Neuronal stem cell (in vitro differentiated cells): ENCODE measurements at regions not wholly inside any gene's neighbourhood (a gene's known extent, or its start where the extent isn't known, plus 50 kb on each side); places are given as distances from the start of the nearest gene placed in this dataset.

Experiments
- DNase-seq: peaks from one replicate; pipeline ENCODE4 v3.0.0-alpha.2; 2013; ENCODE audit warnings: low spot score
- H2AFZ ChIP-seq: one replicate; pipeline ENCODE4 v1.6.1; 2013; ENCODE audit warnings: mild to moderate bottlenecking, low read length, inconsistent platforms
- H2AK5ac ChIP-seq: 2 replicates; pipeline ENCODE4 v1.6.1; 2013; ENCODE audit warnings: low read depth, mild to moderate bottlenecking, inconsistent platforms, low read length, moderate library complexity, mixed read lengths
- H2BK120ac ChIP-seq: 2 replicates; pipeline ENCODE4 v1.6.1; 2013; ENCODE audit warnings: low read depth, mild to moderate bottlenecking, inconsistent platforms, low read length, moderate library complexity, mixed read lengths
- H2BK12ac ChIP-seq: one replicate; pipeline ENCODE4 v1.6.1; 2013; ENCODE audit warnings: low read length, inconsistent platforms
- H2BK15ac ChIP-seq: 2 replicates; pipeline ENCODE4 v1.6.1; 2013; ENCODE audit warnings: mild to moderate bottlenecking, low read length, inconsistent platforms, mixed read lengths
- H2BK5ac ChIP-seq: one replicate; pipeline ENCODE4 v1.6.1; 2013; ENCODE audit warnings: inconsistent platforms, mild to moderate bottlenecking, low read length, moderate library complexity
- H3K14ac ChIP-seq: one replicate; pipeline ENCODE4 v1.6.1; 2013; ENCODE audit warnings: low read length, inconsistent platforms
- H3K18ac ChIP-seq: 2 replicates; pipeline ENCODE4 v1.6.1; 2013; ENCODE audit warnings: low read length, inconsistent platforms
- H3K23ac ChIP-seq: 2 replicates; pipeline ENCODE4 v1.6.1; 2013; ENCODE audit warnings: low read depth, mild to moderate bottlenecking, mixed read lengths, low read length, inconsistent platforms; ENCODE audit not compliant: poor library complexity
- H3K27ac ChIP-seq: replicated peaks from 3 replicates; pipeline ENCODE4 v1.5.1; 2013; ENCODE audit warnings: low read length, inconsistent platforms
- H3K27me3 ChIP-seq, 3 experiments: 2 replicates each; pipeline ENCODE4 v1.6.1; 2013; ENCODE audit warnings: low read length in 3 of 3, mild to moderate bottlenecking in 2 of 3, inconsistent platforms in 1 of 3, low read depth in 1 of 3, mixed read lengths in 1 of 3, moderate library complexity in 1 of 3; ENCODE audit not compliant: control insufficient read depth in 3 of 3, insufficient read depth in 3 of 3
- H3K36me3 ChIP-seq, 2 donors: replicated peaks in 1 of 2; 2 replicates each; pipeline ENCODE4 v1.6.1; 2013; ENCODE audit warnings: low read length in 2 of 2; ENCODE audit not compliant: control insufficient read depth in 2 of 2, insufficient read depth in 2 of 2
- H3K4ac ChIP-seq: 2 replicates; pipeline ENCODE4 v1.6.1; 2013; ENCODE audit warnings: inconsistent platforms, mild to moderate bottlenecking, low read length, moderate library complexity
- H3K4me1 ChIP-seq, 2 donors: 1 replicate in 1 of 2; 2 replicates in 1 of 2; pipeline ENCODE4 v1.6.1; 2013; ENCODE audit warnings: low read length in 2 of 2, low read depth in 1 of 2; ENCODE audit not compliant: control insufficient read depth in 2 of 2, insufficient read depth in 1 of 2
- H3K4me2 ChIP-seq: one replicate; pipeline ENCODE4 v1.6.1; 2013; ENCODE audit warnings: mild to moderate bottlenecking, low read length, inconsistent platforms; ENCODE audit not compliant: insufficient read depth, poor library complexity, severe bottlenecking
- H3K4me3 ChIP-seq, 2 donors: 2 replicates each; pipeline ENCODE4 v1.5.1; 2013; ENCODE audit warnings: low read length in 2 of 2, mild to moderate bottlenecking in 2 of 2, inconsistent platforms in 1 of 2, moderate library complexity in 1 of 2
- H3K79me1 ChIP-seq: one replicate; pipeline ENCODE4 v1.6.1; 2013; ENCODE audit warnings: low read depth, mild to moderate bottlenecking, inconsistent platforms, low read length, moderate library complexity
- H3K9ac ChIP-seq: one replicate; pipeline ENCODE4 v1.6.1; 2013; ENCODE audit warnings: mild to moderate bottlenecking, low read depth, low read length, inconsistent platforms; ENCODE audit not compliant: poor library complexity
- H3K9me3 ChIP-seq, 2 donors: replicated peaks in 1 of 2; 2 replicates each; pipeline versions ENCODE3 to v1.6.1; 2013; ENCODE audit warnings: low read length in 2 of 2, mild to moderate bottlenecking in 2 of 2, inconsistent platforms in 1 of 2, low read depth in 1 of 2, mixed read lengths in 1 of 2, moderate library complexity in 1 of 2; ENCODE audit not compliant: control insufficient read depth in 2 of 2, insufficient read depth in 1 of 2
- H4K8ac ChIP-seq: one replicate; pipeline ENCODE4 v1.6.1; 2013; ENCODE audit warnings: low read depth, mild to moderate bottlenecking, inconsistent platforms, low read length, moderate library complexity
- H4K91ac ChIP-seq: one replicate; pipeline ENCODE4 v1.6.1; 2013; ENCODE audit warnings: low read length, low read depth, mild to moderate bottlenecking, inconsistent platforms; ENCODE audit not compliant: poor library complexity
- WGBS, 2 donors: extraction: QIAGEN DNeasy Blood & Tissue Kit; methylation state at CpG; one replicate each; pipeline ENCODE4 v1.1.7; 2013; ENCODE audit warnings: missing lambda C conversion rate in 2 of 2, mixed read lengths in 1 of 2; ENCODE audit not compliant: insufficient read length in 2 of 2, insufficient replicate concordance in 1 of 2; ENCODE audit errors: extremely low coverage in 2 of 2; 5-methylcytosine and 5-hydroxymethylcytosine counted together

DNA sequence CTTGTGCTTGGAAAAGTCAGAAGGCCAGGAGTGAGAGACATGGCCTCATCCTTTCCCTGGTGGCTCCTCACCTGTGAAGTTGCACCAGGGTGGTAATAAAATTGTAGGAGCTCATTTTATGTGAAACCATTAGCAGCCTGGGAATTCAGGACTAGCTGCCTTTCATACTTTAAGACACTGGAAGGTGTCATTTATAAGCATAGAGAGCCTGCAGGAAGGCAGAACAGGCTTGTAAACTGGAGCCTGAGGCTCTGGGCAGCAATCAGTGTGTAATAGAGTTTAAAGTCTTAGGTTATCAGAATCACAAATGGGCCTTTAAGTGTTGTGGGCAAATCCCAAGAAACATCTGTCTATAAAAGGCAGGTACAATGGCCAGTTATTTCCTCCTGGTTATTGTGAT lies 127.2 kb downstream of the TM9SF2 start:
- no peak overlapping the region for H2AFZ ChIP-seq
- peaks cover 3 to 8% of the 10 kb centered on the region in 2 donors for H3K9me3 ChIP-seq
- no peak overlapping the region for H3K4me2 ChIP-seq
- no peak overlapping the region for H3K4me3 ChIP-seq
- no peak overlapping the region for H3K27ac ChIP-seq
- H3K27me3 ChIP-seq: no peaks in the 10 kb centered on the region
- no peak overlapping the region for H4K8ac ChIP-seq
- H2BK5ac ChIP-seq: no peak overlapping the region
- no peak overlapping the region for H2BK15ac ChIP-seq
- no peaks in the 10 kb centered on the region for H3K79me1 ChIP-seq
- H2BK120ac ChIP-seq: no peak overlapping the region
- no peak overlapping the region for H2BK12ac ChIP-seq
- no peak overlapping the region for H3K23ac ChIP-seq
- no peak overlapping the region for H3K18ac ChIP-seq
- no peak overlapping the region for H3K14ac ChIP-seq
- H3K36me3 ChIP-seq: no peaks in the 10 kb centered on the region
- H3K4me1 ChIP-seq: peaks cover 2 to 11% of the 10 kb centered on the region in 2 donors
- H4K91ac ChIP-seq: no peak overlapping the region
- H2AK5ac ChIP-seq: no peak overlapping the region
- DNase-seq: no peak
- no peak overlapping the region for H3K9ac ChIP-seq
- no peak overlapping the region for H3K4ac ChIP-seq

DNA sequence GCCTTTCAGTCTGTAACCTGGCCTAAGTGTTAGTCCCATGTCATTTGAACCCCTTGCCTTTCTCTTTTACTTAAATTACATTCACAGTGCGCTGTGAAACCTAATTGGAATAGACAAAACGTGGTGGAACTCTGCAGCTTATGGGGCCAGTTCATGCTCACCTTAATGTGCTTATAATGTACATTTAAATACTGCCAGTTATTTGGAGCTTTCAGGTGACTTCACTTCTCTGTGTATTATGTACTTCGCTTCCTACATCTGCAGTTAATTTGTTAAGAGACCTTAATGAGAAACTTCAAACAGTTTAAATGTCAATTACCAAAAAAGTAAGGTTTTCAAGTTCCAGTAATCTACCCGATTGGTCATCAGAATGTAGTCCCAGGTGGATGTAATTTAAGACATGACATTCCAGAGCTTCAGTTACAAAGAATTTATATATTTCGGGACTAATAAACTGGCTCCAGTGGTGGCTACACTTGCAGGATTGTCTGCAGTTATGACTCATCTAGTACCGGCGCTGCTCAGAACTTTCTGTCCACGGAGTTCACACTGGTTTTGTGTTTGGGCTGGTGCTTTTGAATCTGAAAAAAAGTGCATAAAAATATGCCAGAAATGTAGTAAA lies 125.3 kb downstream of the TM9SF2 start:
- no peak overlapping the region for H3K18ac ChIP-seq
- H3K4me1 ChIP-seq: peaks cover 2 to 11% of the 10 kb centered on the region in 2 donors
- no peak overlapping the region for H3K4ac ChIP-seq
- no peak overlapping the region for H3K4me2 ChIP-seq
- no CpG with 5 or more reads among the region's 8 CpGs for WGBS, 2 donors
- no peak overlapping the region for H3K14ac ChIP-seq
- H2BK15ac ChIP-seq: no peak overlapping the region
- peaks cover 0 to 3% of the 10 kb centered on the region in 2 donors for H3K9me3 ChIP-seq
- H2BK5ac ChIP-seq: no peak overlapping the region
- no peak for DNase-seq
- no peak overlapping the region for H2BK120ac ChIP-seq
- H4K91ac ChIP-seq: no peak overlapping the region
- H3K4me3 ChIP-seq: no peak overlapping the region
- H3K79me1 ChIP-seq: no peaks in the 10 kb centered on the region
- no peaks in the 10 kb centered on the region for H3K27me3 ChIP-seq
- H2AK5ac ChIP-seq: no peak overlapping the region
- H3K36me3 ChIP-seq: no peaks in the 10 kb centered on the region
- H4K8ac ChIP-seq: no peak overlapping the region
- no peak overlapping the region for H2AFZ ChIP-seq
- H3K27ac ChIP-seq: no peak overlapping the region
- no peak overlapping the region for H2BK12ac ChIP-seq
- H3K9ac ChIP-seq: no peak overlapping the region
- H3K23ac ChIP-seq: no peak overlapping the region

DNA sequence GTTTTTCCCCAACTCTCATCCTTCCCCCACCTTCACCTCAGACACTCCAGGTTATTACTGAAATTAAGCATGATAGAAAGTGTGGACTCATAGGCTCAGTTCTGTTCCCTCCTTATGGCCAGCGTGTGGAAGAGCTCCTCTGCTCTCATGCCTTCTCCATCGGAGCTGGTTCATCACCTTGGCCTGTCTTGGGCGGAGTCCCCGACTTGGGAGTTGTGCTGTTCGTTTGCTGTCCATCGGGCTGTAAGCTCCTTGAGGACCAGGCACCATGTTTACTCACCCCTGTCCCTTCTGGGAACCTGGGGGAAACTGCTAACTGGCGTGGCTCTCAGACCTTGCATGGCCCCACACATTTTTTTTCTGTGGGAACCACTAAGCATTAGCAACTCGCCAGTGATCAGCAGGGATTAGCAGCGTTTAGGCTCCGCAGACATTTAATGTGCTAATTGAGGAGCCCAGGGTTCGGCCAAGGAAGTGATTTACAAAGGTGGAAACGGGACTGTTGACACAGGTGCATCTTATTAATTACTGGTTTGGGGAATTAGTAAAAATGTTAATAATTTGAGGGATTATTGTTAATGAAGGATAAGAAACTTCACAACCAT lies 123.8 kb downstream of the TM9SF2 start:
- H3K27me3 ChIP-seq: no peaks in the 10 kb centered on the region
- H3K4me3 ChIP-seq: no peak overlapping the region
- no peak overlapping the region for H3K4ac ChIP-seq
- no peak overlapping the region for H4K91ac ChIP-seq
- H3K9me3 ChIP-seq: peaks cover 0 to 3% of the 10 kb centered on the region in 2 donors
- no peak overlapping the region for H3K4me2 ChIP-seq
- no peaks in the 10 kb centered on the region for H3K36me3 ChIP-seq
- no peak for DNase-seq
- no peak overlapping the region for H2AK5ac ChIP-seq
- no peak overlapping the region for H3K23ac ChIP-seq
- H4K8ac ChIP-seq: no peak overlapping the region
- peaks cover 2 to 8% of the 10 kb centered on the region in 2 donors for H3K4me1 ChIP-seq
- no peak overlapping the region for H2BK120ac ChIP-seq
- H2BK12ac ChIP-seq: no peak overlapping the region
- no peak overlapping the region for H3K14ac ChIP-seq
- H2BK15ac ChIP-seq: no peak overlapping the region
- WGBS, 2 donors: no CpG with 5 or more reads among the region's 12 CpGs
- H2AFZ ChIP-seq: no peak overlapping the region
- no peak overlapping the region for H3K27ac ChIP-seq
- H2BK5ac ChIP-seq: no peak overlapping the region
- no peaks in the 10 kb centered on the region for H3K79me1 ChIP-seq
- no peak overlapping the region for H3K9ac ChIP-seq
- no peak overlapping the region for H3K18ac ChIP-seq

DNA sequence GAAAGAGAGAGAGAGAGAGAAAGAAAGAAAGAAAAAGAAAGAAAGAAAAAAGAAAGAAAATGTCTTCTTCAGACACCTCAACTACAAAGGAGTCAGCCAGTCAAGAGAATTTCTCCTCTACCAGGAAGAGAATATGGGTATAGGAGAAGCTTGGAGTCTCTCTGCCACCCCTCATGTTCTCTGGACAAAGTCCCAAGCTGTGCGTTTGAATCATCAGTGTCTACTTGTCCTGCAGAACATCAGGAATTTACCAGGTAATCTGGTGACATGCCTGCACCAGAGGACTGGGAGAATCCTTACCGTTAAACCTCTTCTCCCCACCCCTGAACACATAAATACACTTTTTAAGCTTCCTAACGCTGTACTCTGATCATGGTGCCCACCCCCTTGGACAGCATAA lies 119.5 kb downstream of the TM9SF2 start:
- Histone ChIP-seq H3K23ac (no peak overlapping the region), H2BK15ac (no peak overlapping the region), H4K8ac (no peak overlapping the region), H3K27ac (no peak overlapping the region), H4K91ac (no peak overlapping the region), H3K14ac (no peak overlapping the region), H2BK5ac (no peak overlapping the region), H3K4me2 (no peak overlapping the region), H3K18ac (no peak overlapping the region), H3K4me3 (no peak overlapping the region), H2AK5ac (no peak overlapping the region), H2BK120ac (no peak overlapping the region), H3K9me3 (peaks cover 0 to 3% of the 10 kb centered on the region in 2 donors), H3K27me3 (no peaks in the 10 kb centered on the region), H2AFZ (no peak overlapping the region), H2BK12ac (no peak overlapping the region), H3K36me3 (no peaks in the 10 kb centered on the region), H3K79me1 (no peaks in the 10 kb centered on the region), H3K4me1 (peaks cover 2% of the 10 kb centered on the region in 2 donors), H3K9ac (no peak overlapping the region), H3K4ac (no peak overlapping the region)
- no CpG with 5 or more reads among the region's 3 CpGs for WGBS, 2 donors
- DNase-seq: no peak
